ENCODE measurements at regions not wholly inside any gene's neighbourhood (a gene's known extent, or its start where the extent isn't known, plus 50 kb on each side); places are given as distances from the start of the nearest gene placed in this dataset.

DNA sequence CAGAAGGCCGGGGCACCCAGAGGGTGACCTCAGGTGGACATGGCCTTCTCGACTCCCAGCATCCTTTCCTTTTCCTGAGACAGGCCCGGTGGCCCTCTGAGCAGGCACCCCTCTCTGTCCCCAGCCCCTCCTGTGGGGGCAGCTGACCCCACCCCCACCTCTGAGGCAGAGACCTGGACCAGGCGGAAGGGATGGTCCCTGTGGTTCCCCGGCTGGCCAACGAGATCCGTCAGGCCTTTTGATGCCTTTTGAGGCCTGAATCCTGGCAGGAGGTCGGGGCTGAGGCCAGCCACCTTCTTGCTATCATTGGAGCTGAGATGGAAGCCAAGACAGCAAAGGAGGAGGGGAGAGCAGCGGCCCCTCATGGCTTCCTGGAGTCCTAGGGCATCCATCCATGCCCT is 50.2 kb upstream of the ACTRT2 start:
- intact Hi-C loops (cut with DNase I; ENCODE audit: low total_unique reads): no loop called here

More for the DNA sequence above, 50.2 kb upstream of the ACTRT2 start:
- peak in 1 of 2 donors; percentile 45 for DNase-seq (ENCODE audit: low spot score in 2 of 2)
- H3K9me3 ChIP-seq: no peaks in the 10 kb centered on the region
- H3K4me3 ChIP-seq: no peak overlapping the region
- TF ChIP-seq, protein P1, sequence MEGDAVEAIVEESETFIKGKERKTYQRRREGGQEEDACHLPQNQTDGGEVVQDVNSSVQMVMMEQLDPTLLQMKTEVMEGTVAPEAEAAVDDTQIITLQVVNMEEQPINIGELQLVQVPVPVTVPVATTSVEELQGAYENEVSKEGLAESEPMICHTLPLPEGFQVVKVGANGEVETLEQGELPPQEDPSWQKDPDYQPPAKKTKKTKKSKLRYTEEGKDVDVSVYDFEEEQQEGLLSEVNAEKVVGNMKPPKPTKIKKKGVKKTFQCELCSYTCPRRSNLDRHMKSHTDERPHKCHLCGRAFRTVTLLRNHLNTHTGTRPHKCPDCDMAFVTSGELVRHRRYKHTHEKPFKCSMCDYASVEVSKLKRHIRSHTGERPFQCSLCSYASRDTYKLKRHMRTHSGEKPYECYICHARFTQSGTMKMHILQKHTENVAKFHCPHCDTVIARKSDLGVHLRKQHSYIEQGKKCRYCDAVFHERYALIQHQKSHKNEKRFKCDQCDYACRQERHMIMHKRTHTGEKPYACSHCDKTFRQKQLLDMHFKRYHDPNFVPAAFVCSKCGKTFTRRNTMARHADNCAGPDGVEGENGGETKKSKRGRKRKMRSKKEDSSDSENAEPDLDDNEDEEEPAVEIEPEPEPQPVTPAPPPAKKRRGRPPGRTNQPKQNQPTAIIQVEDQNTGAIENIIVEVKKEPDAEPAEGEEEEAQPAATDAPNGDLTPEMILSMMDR (IDR thresholded peaks at IDR 0.05): no peak
- TF ChIP-seq POLR2A (IDR thresholded peaks at IDR 0.05): no peak
- TF ChIP-seq POLR2AphosphoS5 (IDR thresholded peaks at IDR 0.05): no peak
- H3K36me3 ChIP-seq: no peaks in the 10 kb centered on the region
- H3K4me1 ChIP-seq: no peaks in the 10 kb centered on the region
- H3K27ac ChIP-seq: no peak overlapping the region
- peaks cover 0 to 74% of the 10 kb centered on the region in 2 donors for H3K27me3 ChIP-seq

All from breast epithelium (tissue), 4 donors.